Astrocyte (in vitro differentiated cells and primary cell): ENCODE measurements at regions not wholly inside any gene's neighbourhood (a gene's known extent, or its start where the extent isn't known, plus 50 kb on each side); places are given as distances from the start of the nearest gene placed in this dataset.

Experiments used
- CTCF ChIP-seq: IDR thresholded peaks from 2 replicates; pipeline ENCODE4 v1.5.1; 2011; ENCODE audit warnings: low read depth, mild to moderate bottlenecking, inconsistent platforms, low read length, moderate library complexity; ENCODE audit not compliant: insufficient read depth
- EZH2 ChIP-seq: IDR thresholded peaks from 2 replicates; pipeline ENCODE4 v1.6.1; 2012; ENCODE audit warnings: mild to moderate bottlenecking, low read length, inconsistent platforms; ENCODE audit not compliant: insufficient read depth

DNA sequence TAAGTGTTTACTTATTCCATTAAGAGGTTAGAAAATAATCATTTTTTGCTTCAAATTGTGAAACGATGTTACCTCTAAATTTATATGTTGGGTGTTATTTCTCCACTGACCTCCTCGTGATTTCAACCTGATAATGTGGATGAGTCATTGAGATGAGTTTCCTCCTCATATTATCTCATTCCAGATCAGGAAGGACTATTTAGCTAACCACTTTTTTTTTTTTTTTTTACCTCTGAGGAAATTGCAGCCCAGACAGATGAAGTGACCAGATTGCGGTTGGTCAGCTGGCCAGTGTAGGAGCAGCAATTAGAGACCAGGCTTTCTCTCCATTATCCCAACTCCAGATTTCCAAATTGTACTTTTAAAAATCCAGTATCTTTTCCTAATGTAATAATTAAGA is 248.7 kb downstream of the FZD1 start:
- TF ChIP-seq CTCF (no peak), EZH2 (no peak)
